HCT116 (cell line): ENCODE measurements at regions not wholly inside any gene's neighbourhood (a gene's known extent, or its start where the extent isn't known, plus 50 kb on each side); places are given as distances from the start of the nearest gene placed in this dataset.

Experiments used
- EZH2 ChIP-seq: fragments of 200-600 bp; sonication (generic); IDR thresholded peaks from 2 replicates; pipeline ENCODE4 v1.6.1; 2017; ENCODE audit warnings: antibody characterized with exemption, mixed run types
- EZH2phosphoT487 ChIP-seq: fragments of 200-600 bp; IDR thresholded peaks from 2 replicates; pipeline ENCODE4 v1.6.1; 2018; ENCODE audit warnings: antibody characterized with exemption, borderline replicate concordance
- FOSL1 ChIP-seq: IDR thresholded peaks from 2 replicates; pipeline ENCODE4 v1.6.1; 2012; ENCODE audit warnings: low read depth
- MAX ChIP-seq: IDR thresholded peaks from 2 replicates; pipeline ENCODE4 v1.6.1; 2012
- POLR2A ChIP-seq: IDR thresholded peaks from 2 replicates; pipeline ENCODE4 v1.7.0; 2011; ENCODE audit warnings: borderline replicate concordance; ENCODE audit not compliant: insufficient read depth, insufficient read length; ENCODE audit errors: extremely low read depth
- POLR2AphosphoS5 ChIP-seq: IDR thresholded peaks from 2 replicates; pipeline ENCODE4 v1.6.1; 2011; ENCODE audit warnings: mild to moderate bottlenecking, low read depth, low read length, moderate library complexity
- SIN3A ChIP-seq: IDR thresholded peaks from 2 replicates; pipeline ENCODE4 v1.6.1; 2012; ENCODE audit warnings: low read depth
- SP1 ChIP-seq: IDR thresholded peaks from 2 replicates; pipeline ENCODE4 v1.6.1; 2012; ENCODE audit warnings: low read depth
- SRF ChIP-seq: IDR thresholded peaks from 2 replicates; pipeline ENCODE4 v1.6.1; 2012; ENCODE audit warnings: low read depth
- ZNF274 ChIP-seq: fragments of 200-500 bp; sonication (Bioruptor generic); IDR thresholded peaks from 2 replicates; pipeline ENCODE4 v1.6.1; 2014; ENCODE audit warnings: mild to moderate bottlenecking, low read depth, low read length, inconsistent platforms
- TF ChIP-seq, protein P1 (sequence below), 3 experiments: fragments of 200-600 bp in 1 of 3; sonication (generic) in 1 of 3; IDR thresholded peaks in 2 of 3; conservative IDR thresholded peaks in 1 of 3; 2 replicates each; pipeline ENCODE4 v1.5.1; 2012 to 2017; ENCODE audit warnings: low read depth in 2 of 3, low read length in 2 of 3, antibody characterized with exemption in 1 of 3, borderline replicate concordance in 1 of 3, control low read depth in 1 of 3, mild to moderate bottlenecking in 1 of 3, mixed read lengths in 1 of 3, mixed run types in 1 of 3, moderate library complexity in 1 of 3; ENCODE audit not compliant: insufficient read depth in 1 of 3
- TF ChIP-seq, protein P2 (sequence below): IDR thresholded peaks from 2 replicates; pipeline ENCODE4 v1.6.1; 2012

DNA sequence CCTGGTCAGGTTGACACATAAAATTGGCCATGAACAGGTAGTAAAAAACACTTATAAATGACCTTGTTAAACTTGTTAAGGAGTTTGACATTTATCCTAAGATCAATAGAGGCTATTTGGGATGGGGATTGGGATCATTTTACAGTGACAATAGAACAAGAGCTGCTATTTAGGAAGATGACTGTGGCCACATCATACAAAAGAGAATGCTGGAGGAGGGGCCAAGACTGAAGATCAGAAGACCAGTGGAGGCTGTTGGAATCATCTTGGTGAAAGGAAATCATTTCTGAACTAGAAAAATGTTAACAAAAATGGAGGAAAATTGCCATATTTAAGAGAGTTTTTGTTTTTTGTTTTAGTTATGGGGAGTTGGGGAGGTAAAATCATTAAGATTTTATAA lies 304.8 kb upstream of the TLE4 start:
- TF ChIP-seq, protein P1, sequence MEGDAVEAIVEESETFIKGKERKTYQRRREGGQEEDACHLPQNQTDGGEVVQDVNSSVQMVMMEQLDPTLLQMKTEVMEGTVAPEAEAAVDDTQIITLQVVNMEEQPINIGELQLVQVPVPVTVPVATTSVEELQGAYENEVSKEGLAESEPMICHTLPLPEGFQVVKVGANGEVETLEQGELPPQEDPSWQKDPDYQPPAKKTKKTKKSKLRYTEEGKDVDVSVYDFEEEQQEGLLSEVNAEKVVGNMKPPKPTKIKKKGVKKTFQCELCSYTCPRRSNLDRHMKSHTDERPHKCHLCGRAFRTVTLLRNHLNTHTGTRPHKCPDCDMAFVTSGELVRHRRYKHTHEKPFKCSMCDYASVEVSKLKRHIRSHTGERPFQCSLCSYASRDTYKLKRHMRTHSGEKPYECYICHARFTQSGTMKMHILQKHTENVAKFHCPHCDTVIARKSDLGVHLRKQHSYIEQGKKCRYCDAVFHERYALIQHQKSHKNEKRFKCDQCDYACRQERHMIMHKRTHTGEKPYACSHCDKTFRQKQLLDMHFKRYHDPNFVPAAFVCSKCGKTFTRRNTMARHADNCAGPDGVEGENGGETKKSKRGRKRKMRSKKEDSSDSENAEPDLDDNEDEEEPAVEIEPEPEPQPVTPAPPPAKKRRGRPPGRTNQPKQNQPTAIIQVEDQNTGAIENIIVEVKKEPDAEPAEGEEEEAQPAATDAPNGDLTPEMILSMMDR (IDR thresholded peaks at IDR 0.05 in 2 of 3, conservative IDR thresholded peaks at IDR 0.05 in 1 of 3; ENCODE audit: borderline replicate concordance in 1 of 3, insufficient read depth in 1 of 3, low read depth in 2 of 3, low read length in 2 of 3): no peak
- TF ChIP-seq POLR2A: no peak
- no peak for TF ChIP-seq SIN3A
- TF ChIP-seq EZH2: no peak
- TF ChIP-seq MAX: no peak
- TF ChIP-seq, protein P2, sequence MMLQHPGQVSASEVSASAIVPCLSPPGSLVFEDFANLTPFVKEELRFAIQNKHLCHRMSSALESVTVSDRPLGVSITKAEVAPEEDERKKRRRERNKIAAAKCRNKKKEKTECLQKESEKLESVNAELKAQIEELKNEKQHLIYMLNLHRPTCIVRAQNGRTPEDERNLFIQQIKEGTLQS: no peak
- no peak for TF ChIP-seq EZH2phosphoT487
- no peak for TF ChIP-seq SP1
- TF ChIP-seq ZNF274: no peak
- no peak for TF ChIP-seq FOSL1
- no peak for TF ChIP-seq POLR2AphosphoS5
- TF ChIP-seq SRF: no peak
